NCI-H1436 treated with DMSO at 0.1 percent for 48 hours (cell line): ENCODE measurements at regions not wholly inside any gene's neighbourhood (a gene's known extent, or its start where the extent isn't known, plus 50 kb on each side); places are given as distances from the start of the nearest gene placed in this dataset.
"Not testable (repeated sequence)": the region's sequence is repeated elsewhere in the genome, so short reads cannot be mapped to it uniquely, and the experiment has no call there.

Source experiments
- DNase-seq: peaks from one replicate; lab custom pipeline; 2025; lab: John Stamatoyannopoulos, UW

DNA sequence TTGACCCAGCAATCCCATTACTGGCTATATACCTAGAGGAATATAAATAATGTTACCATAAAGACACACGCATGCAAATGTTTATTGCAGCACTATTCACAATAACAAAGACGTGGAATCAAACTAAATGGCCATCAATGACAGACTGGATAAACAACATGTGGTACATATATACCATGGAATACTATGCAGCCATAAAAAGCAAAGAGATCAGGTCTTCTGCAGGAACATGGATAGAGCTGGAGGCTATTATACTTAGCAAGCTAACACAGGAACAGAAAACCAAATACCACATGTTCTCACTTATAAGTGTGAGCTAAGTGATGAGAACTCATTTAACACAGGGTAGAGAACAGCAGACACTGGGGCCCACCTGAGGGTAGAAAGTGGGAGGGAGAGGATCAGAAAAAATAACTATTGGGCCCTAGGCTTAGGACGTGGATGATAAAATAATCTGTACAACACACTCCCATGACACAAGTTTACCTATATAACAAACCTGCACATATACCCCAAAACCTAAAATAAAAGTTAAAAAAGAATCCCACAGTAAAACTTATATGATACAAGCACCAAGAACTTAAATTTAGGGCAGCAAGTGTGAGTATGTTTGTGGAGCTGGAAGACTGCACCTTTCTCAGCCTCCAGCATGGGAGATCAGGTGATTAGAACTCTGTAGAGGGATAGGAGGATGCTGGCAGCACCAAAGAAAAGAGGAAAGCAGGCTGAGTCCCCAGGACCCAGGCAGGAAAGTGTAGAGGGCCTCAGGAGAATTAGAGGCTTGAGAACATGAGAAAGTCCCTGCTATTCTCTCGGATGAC lies 320.8 kb upstream of the USP24 start:
- no peak for DNase-seq

GRCh38 chr1:55534565-55535121 lies 319.5 kb upstream of the USP24 start:
- no peak for DNase-seq

GRCh38 chr1:55531644-55532043 lies 316.5 kb upstream of the USP24 start:
- no peak for DNase-seq

DNA sequence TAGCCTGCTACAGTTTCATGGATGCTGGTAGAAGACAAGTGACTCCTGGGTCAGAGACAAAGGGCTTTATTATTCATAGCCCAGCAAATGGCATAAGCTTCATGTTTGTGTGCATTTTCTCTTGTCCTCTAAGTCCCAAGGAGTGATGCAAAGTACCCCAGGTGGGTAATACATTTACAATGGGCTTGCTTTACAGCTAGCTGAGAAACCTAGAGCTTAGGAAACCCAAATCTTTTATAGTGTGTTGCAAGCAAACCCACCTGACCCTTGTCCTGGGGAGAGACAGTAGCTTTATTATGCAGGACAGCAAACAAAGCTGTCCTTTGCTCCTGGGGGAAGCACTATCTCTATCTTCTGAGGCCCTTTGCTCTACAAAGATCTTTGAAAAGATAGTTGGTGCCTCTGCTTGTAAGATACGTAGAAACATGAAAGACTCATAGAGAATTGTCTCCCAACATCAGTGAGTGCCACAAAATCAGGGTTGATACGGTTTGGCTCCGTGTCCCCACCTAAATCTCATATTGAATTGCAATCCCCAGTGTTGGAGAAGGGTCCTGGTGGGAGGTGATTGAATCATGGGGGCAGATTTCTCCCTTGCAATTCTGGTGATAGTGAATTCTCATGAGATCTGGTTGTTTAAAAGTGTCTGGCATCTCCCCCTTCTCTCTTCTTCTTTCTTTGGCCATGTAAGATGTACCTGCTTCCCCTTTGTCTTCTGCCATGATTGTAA lies 315.8 kb upstream of the USP24 start:
- DNase-seq, result no peak

GRCh38 chr1:55529017-55529416 lies 313.9 kb upstream of the USP24 start:
- no peak for DNase-seq

GRCh38 chr1:55527831-55528230 lies 312.7 kb upstream of the USP24 start:
- no peak for DNase-seq

- DNase-seq, result no peak
Measured at GRCh38 chr1:55526716-55527115, 311.6 kb upstream of the USP24 start.

DNA sequence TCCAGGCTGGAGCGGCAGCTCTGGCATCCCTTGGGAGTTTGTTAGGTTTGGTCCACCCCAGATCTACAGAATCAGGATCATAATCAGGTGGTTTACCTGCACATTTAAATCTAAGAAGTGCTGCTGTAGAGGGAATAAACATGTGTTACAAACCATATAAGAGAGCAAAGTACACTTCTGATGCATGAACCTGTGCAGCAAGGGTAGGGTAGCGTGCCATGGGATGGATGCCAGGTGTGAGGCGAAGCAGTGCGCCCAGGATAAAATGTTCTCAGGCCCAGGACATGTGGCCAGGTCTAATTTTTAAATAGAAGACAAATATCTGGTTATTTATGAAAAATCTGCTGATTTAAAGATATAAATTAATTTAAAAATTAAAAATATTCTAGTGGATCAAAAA lies 308.8 kb upstream of the USP24 start:
- no peak for DNase-seq

GRCh38 chr1:55522982-55523381 lies 307.8 kb upstream of the USP24 start:
- no peak for DNase-seq

- no peak for DNase-seq
Measured at GRCh38 chr1:55522353-55522903, 307.3 kb upstream of the USP24 start.

DNA sequence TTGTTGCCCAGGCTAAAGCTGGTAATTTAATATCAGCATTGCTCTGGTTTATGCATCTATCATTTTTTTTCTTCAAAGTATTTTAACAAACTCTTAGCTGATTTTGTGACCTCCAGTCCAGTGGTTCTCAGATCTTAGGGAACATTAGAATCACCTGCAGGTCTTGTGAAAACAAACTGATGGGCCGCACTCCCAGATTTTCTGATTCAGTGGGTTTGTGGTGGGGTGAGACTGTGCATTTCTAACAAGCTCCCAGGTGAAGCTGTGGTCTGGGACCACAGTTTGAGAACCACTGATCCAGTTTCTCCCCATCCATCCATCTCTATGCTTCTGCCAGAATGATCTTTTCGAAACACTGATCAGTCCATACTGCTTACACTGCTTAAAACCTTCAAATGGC lies 305.7 kb upstream of the USP24 start:
- no peak for DNase-seq

GRCh38 chr1:55519937-55520683 lies 304.9 kb upstream of the USP24 start:
- DNase-seq, result no peak

- DNase-seq, result no peak
Measured at GRCh38 chr1:55519276-55519675, 304.1 kb upstream of the USP24 start.

- DNase-seq, result no peak
Measured at GRCh38 chr1:55517036-55517435, 301.9 kb upstream of the USP24 start.

GRCh38 chr1:55514571-55514970 lies 299.4 kb upstream of the USP24 start:
- DNase-seq, result not testable (repeated sequence)

- DNase-seq, result no peak
Measured at GRCh38 chr1:55512466-55512865, 297.3 kb upstream of the USP24 start.

DNA sequence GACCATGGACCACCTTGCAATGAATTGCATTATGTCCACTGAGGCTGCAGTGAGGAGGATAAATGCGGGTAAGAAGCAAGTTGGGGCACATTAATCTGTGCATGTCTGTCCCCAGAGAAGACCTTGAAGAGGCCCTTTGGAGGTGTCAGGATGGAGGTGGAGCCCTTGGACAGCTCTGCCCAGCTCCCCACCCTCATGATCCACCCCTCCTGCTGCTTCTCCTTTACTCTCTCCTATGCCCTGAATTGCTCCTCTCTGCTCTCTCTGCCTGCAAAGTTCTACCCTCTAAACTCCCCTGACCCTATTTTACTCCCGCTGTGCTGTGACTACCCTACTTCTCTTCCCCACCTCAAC lies 292.4 kb upstream of the USP24 start:
- DNase-seq, result no peak

DNA sequence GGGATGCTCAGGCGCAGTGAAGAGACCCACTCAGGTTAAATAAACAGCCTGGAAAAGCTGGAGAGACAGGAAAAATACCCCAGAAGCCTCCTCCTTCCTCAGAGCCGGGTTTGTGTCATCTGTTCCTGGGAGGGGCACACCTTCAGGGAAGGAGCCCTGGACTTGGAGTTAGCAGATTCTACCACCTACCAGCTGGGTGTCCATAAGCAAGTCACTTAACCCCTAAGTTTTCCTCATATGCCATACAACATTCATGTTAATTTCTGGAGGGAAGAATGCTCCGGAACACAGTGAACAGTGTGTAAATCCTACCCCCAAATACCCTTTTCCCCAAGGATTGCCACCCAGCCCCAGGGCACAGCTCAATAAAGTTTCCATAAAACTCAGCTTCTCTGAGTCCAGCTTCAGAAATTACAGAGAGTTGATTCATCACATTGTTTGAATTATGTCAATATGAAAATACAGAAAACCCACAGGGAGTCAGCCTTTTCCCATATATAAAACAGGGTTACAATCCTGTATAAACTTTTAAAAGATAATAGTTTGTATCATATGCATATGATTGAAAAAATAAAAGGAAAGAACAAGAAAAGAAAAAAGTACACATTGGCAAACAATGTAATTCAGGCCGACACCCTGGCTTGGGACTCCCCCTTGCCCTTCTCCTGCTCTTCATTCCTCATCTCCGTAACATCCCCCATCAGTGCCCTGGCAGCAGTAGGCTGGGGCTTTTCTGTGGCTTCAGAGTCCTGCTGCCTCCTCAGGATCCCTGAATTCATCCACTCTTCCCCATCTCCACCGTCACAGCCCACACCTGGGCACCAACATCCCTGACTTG lies 291.8 kb upstream of the USP24 start:
- DNase-seq, result no peak

DNA sequence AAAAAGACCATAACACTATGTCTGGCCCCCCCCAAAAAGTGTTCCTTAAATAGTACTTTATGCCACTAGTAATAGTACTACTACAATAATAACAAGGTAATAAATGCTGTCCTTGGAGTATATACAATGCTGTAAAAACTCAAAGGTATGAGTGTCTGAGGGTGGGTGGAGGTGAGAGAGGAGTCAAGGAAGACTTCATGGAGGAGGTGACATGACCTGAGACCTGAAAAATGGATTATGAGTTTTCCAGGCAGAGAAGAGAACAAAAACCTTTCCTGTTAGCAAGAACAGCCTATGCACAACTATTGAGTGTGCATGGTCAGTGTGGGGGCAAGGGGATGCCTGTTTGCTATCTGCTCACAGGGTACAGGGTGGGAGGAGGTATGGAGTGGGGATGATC lies 290.2 kb upstream of the USP24 start:
- DNase-seq, result no peak

DNA sequence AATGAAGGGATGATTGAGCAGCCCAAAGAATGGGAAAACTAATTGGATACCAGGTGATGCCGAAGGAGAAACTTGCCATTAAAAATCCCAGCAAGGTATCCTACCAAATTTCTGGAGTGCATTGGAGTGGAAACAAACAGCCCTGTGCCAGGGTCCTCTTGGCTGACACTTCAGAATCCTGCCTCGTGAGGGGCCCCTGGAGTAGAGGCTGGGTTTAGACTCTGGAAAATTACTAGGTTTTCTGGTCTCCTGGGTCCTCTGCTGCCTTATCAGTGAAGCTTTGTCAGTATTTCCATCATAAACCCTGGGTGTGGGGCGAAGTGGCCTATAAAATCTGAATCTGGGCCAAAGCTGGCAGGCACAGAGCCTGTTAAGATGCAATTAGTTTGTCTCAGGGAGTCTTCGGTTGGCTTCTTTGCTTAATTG lies 289.2 kb upstream of the USP24 start:
- no peak for DNase-seq

- no peak for DNase-seq
Measured at GRCh38 chr1:55503663-55504305, 288.6 kb upstream of the USP24 start.
